ENCODE measurements at regions not wholly inside any gene's neighbourhood (a gene's known extent, or its start where the extent isn't known, plus 50 kb on each side); places are given as distances from the start of the nearest gene placed in this dataset.

DNA sequence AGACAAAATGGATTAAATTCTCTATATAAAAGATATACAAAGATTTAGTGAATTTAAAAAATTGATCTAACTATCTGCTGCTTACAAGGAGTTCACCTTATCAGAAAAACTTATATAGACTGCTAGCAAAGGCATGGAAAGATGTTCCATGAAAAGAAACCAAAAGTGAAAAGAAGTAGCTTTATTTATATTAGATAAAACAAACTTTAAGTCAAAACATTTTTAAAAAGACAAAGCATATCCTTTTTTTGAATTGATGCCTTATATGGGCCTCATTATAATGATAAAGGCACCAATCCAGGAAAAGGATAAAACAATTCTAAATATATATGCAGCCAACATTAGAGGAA is 334.2 kb downstream of the MEI4 start:
- 0 out of 2 replicates have a peak, but pooled peaks cover 2% of the 10 kb centered on the region for H3K9me3 ChIP-seq (ENCODE audit: control insufficient read depth, insufficient read depth, low read depth, low read length)
- in situ Hi-C loops (cut with HindIII; ENCODE audit: low pct_unique_long_range_greater_than_20kb, low sequenced_read_pairs) (no loop called here), intact Hi-C loops (cut with micrococcal nuclease; ENCODE audit: unreplicated experiment) (no loop called here)
- BruUV-seq (replicated peaks): no TSS peak
- no peak overlapping the region for H3K4me3 ChIP-seq (ENCODE audit: low read depth in 2 of 2, low read length in 2 of 2)
- ChIA-PET POLR2A (no interaction called here), CTCF (no interaction called here)
- no peaks in the 10 kb centered on the region for H3K27me3 ChIP-seq (ENCODE audit: control insufficient read depth, insufficient read depth, low read length)
- TF ChIP-seq SIN3A (IDR thresholded peaks at IDR 0.05; ENCODE audit: borderline replicate concordance, insufficient read depth, low read depth, low read length) (no peak), POLR2AphosphoS5 (IDR thresholded peaks at IDR 0.05; ENCODE audit: low read depth, low read length) (no peak), TCF7L2 (IDR thresholded peaks at IDR 0.05; ENCODE audit: low read depth, low read length) (no peak)
- TF ChIP-seq, protein P1, sequence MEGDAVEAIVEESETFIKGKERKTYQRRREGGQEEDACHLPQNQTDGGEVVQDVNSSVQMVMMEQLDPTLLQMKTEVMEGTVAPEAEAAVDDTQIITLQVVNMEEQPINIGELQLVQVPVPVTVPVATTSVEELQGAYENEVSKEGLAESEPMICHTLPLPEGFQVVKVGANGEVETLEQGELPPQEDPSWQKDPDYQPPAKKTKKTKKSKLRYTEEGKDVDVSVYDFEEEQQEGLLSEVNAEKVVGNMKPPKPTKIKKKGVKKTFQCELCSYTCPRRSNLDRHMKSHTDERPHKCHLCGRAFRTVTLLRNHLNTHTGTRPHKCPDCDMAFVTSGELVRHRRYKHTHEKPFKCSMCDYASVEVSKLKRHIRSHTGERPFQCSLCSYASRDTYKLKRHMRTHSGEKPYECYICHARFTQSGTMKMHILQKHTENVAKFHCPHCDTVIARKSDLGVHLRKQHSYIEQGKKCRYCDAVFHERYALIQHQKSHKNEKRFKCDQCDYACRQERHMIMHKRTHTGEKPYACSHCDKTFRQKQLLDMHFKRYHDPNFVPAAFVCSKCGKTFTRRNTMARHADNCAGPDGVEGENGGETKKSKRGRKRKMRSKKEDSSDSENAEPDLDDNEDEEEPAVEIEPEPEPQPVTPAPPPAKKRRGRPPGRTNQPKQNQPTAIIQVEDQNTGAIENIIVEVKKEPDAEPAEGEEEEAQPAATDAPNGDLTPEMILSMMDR (IDR thresholded peaks at IDR 0.05): no peak
- TF ChIP-seq, protein P2, sequence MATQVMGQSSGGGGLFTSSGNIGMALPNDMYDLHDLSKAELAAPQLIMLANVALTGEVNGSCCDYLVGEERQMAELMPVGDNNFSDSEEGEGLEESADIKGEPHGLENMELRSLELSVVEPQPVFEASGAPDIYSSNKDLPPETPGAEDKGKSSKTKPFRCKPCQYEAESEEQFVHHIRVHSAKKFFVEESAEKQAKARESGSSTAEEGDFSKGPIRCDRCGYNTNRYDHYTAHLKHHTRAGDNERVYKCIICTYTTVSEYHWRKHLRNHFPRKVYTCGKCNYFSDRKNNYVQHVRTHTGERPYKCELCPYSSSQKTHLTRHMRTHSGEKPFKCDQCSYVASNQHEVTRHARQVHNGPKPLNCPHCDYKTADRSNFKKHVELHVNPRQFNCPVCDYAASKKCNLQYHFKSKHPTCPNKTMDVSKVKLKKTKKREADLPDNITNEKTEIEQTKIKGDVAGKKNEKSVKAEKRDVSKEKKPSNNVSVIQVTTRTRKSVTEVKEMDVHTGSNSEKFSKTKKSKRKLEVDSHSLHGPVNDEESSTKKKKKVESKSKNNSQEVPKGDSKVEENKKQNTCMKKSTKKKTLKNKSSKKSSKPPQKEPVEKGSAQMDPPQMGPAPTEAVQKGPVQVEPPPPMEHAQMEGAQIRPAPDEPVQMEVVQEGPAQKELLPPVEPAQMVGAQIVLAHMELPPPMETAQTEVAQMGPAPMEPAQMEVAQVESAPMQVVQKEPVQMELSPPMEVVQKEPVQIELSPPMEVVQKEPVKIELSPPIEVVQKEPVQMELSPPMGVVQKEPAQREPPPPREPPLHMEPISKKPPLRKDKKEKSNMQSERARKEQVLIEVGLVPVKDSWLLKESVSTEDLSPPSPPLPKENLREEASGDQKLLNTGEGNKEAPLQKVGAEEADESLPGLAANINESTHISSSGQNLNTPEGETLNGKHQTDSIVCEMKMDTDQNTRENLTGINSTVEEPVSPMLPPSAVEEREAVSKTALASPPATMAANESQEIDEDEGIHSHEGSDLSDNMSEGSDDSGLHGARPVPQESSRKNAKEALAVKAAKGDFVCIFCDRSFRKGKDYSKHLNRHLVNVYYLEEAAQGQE (IDR thresholded peaks at IDR 0.05; ENCODE audit: insufficient read depth in 1 of 2, low read depth in 2 of 2, low read length in 1 of 2): no peak
- DNase-seq (ENCODE audit: low read depth, low spot score): no peak
- no peak for ATAC-seq
- no peaks in the 10 kb centered on the region for H3K4me1 ChIP-seq (ENCODE audit: control insufficient read depth, insufficient read depth, low read length)
- no peaks in the 10 kb centered on the region for H3K36me3 ChIP-seq (ENCODE audit: control insufficient read depth, insufficient read depth, low read length)
- H3K27ac ChIP-seq (ENCODE audit: low read length): no peak overlapping the region

DNA sequence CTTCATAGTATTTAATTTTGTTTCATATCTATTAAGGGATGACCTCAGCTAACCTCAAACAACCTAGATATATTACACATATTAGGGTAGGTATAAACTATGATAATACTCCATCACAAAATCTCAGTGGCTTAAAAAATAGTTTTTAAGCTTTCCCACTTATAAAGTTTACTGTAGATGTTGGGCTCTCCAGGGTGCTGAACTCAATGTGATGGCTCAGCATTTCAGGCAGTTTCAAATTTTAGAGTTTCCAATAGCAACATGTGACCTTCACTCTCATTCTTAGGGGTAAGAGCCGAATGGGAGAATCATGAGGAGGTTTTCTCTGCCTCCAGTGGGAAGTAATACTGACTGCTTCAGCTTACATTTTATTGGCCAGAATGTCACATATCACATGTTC is 357.3 kb downstream of the MEI4 start:
- H3K4me1 ChIP-seq (ENCODE audit: control insufficient read depth, insufficient read depth, low read length): no peaks in the 10 kb centered on the region
- ChIA-PET POLR2A (no interaction called here), CTCF (no interaction called here)
- DNase-seq (ENCODE audit: low read depth, low spot score): no peak
- no peaks in the 10 kb centered on the region for H3K27me3 ChIP-seq (ENCODE audit: control insufficient read depth, insufficient read depth, low read length)
- no peaks in the 10 kb centered on the region; the same call in 1 of the 2 replicates for H3K36me3 ChIP-seq (ENCODE audit: control insufficient read depth, insufficient read depth, low read length)
- TF ChIP-seq, protein P2 (IDR thresholded peaks at IDR 0.05; ENCODE audit: insufficient read depth in 1 of 2, low read depth in 2 of 2, low read length in 1 of 2): peak in 1 of 2 experiments; percentile 63; a peak in 1 of 4 replicates
- no peak for TF ChIP-seq SIN3A (IDR thresholded peaks at IDR 0.05; ENCODE audit: borderline replicate concordance, insufficient read depth, low read depth, low read length)
- H3K9me3 ChIP-seq (ENCODE audit: control insufficient read depth, insufficient read depth, low read depth, low read length): no peaks in the 10 kb centered on the region
- intact Hi-C loops (cut with micrococcal nuclease; ENCODE audit: unreplicated experiment): no loop called here
- in situ Hi-C loops (cut with HindIII; ENCODE audit: low pct_unique_long_range_greater_than_20kb, low sequenced_read_pairs): no loop called here
- no TSS peak for BruUV-seq (replicated peaks)
- H3K27ac ChIP-seq (ENCODE audit: low read length): no peak overlapping the region
- ATAC-seq: no peak
- no peak overlapping the region for H3K4me3 ChIP-seq (ENCODE audit: low read depth in 2 of 2, low read length in 2 of 2)

All from Panc1 (cell line).